HEK293 (cell line): ENCODE measurements at regions not wholly inside any gene's neighbourhood (a gene's known extent, or its start where the extent isn't known, plus 50 kb on each side); places are given as distances from the start of the nearest gene placed in this dataset.

Experiments
- CTCF ChIA-PET: fragments of 350-600 bp; formaldehyde crosslinking; extraction: SDS; loops from one replicate; lab custom pipeline; 2021; ENCODE audit warnings: antibody characterized with exemption; lab: Yijun Ruan, JAX
- POLR2A ChIA-PET: fragments of 300-600 bp; formaldehyde crosslinking; extraction: SDS; loops from one replicate; lab custom pipeline; 2020; ENCODE audit warnings: antibody characterized with exemption, inconsistent platforms; lab: Yijun Ruan, JAX
- H3K27ac ChIP-seq: fragments of 200-500 bp; sonication (Bioruptor generic); 2 replicates; pipeline ENCODE4 v1.5.1; 2014; ENCODE audit warnings: low read depth, low read length, control low read depth, inconsistent platforms; ENCODE audit errors: extremely low read depth
- H3K36me3 ChIP-seq, 2 experiments: fragments of 200-500 bp in 1 of 2; sonication (Bioruptor generic) in 1 of 2; 1 replicate in 1 of 2; 2 replicates in 1 of 2; pipeline ENCODE4 v1.5.1; 2014 to 2017; ENCODE audit warnings: inconsistent platforms in 2 of 2, low read length in 2 of 2; ENCODE audit not compliant: control insufficient read depth in 2 of 2, insufficient read depth in 1 of 2
- H3K4me1 ChIP-seq: fragments of 200-500 bp; sonication (Bioruptor generic); 2 replicates; pipeline ENCODE4 v1.5.1; 2014; ENCODE audit warnings: mild to moderate bottlenecking, low read length, inconsistent platforms; ENCODE audit not compliant: control insufficient read depth, insufficient read depth
- H3K4me3 ChIP-seq: 2 replicates; pipeline ENCODE4 v1.5.1; 2011; ENCODE audit warnings: low read depth, mild to moderate bottlenecking, control low read depth, low read length, moderate library complexity
- H3K9me3 ChIP-seq: fragments of 200-500 bp; sonication (Bioruptor generic); 2 replicates; pipeline ENCODE4 v1.5.1; 2014; ENCODE audit warnings: low read depth, low read length, inconsistent platforms; ENCODE audit not compliant: control insufficient read depth, insufficient read depth
- EGR2 ChIP-seq: fragments of 450-650 bp; formaldehyde crosslinking; IDR thresholded peaks from 2 replicates; pipeline ENCODE4 v1.5.1; 2016; ENCODE audit warnings: low read depth, missing biosample characterization, missing genetic modification characterization
- HOXA7 ChIP-seq: sonication (generic); formaldehyde crosslinking; IDR thresholded peaks from 2 replicates; pipeline ENCODE4 v1.8.1; 2022; ENCODE audit warnings: missing genetic modification reagents, borderline replicate concordance
- ZBTB10 ChIP-seq: fragments of 450-650 bp; formaldehyde crosslinking; IDR thresholded peaks from 2 replicates; pipeline ENCODE4 v1.5.1; 2016; ENCODE audit warnings: missing biosample characterization, missing genetic modification characterization
- ZFHX2 ChIP-seq: fragments of 450-650 bp; formaldehyde crosslinking; conservative IDR thresholded peaks from 2 replicates; pipeline ENCODE4 v1.5.1; 2016; ENCODE audit warnings: missing biosample characterization, missing genetic modification characterization
- ZNF146 ChIP-seq: fragments of 450-650 bp; formaldehyde crosslinking; IDR thresholded peaks from 2 replicates; pipeline ENCODE4 v1.5.1; 2016; ENCODE audit warnings: missing biosample characterization, missing genetic modification characterization
- ZNF157 ChIP-seq: fragments of 450-650 bp; formaldehyde crosslinking; IDR thresholded peaks from 2 replicates; pipeline ENCODE4 v1.5.1; 2016; ENCODE audit warnings: missing biosample characterization, missing genetic modification characterization
- ZNF2 ChIP-seq: fragments of 450-650 bp; formaldehyde crosslinking; IDR thresholded peaks from 2 replicates; pipeline ENCODE4 v1.5.1; 2016; ENCODE audit warnings: missing biosample characterization, missing genetic modification characterization
- ZNF223 ChIP-seq: fragments of 450-650 bp; formaldehyde crosslinking; IDR thresholded peaks from 2 replicates; pipeline ENCODE4 v1.5.1; 2016; ENCODE audit warnings: missing biosample characterization, missing genetic modification characterization
- ZNF335 ChIP-seq: fragments of 450-650 bp; formaldehyde crosslinking; conservative IDR thresholded peaks from 2 replicates; pipeline ENCODE4 v1.5.1; 2016; ENCODE audit warnings: missing biosample characterization, missing genetic modification characterization
- ZNF366 ChIP-seq: fragments of 450-650 bp; formaldehyde crosslinking; conservative IDR thresholded peaks from 2 replicates; pipeline ENCODE4 v1.5.1; 2016; ENCODE audit warnings: missing biosample characterization, missing genetic modification characterization
- ZNF394 ChIP-seq: fragments of 450-650 bp; formaldehyde crosslinking; IDR thresholded peaks from 2 replicates; pipeline ENCODE4 v1.5.1; 2016; ENCODE audit warnings: missing biosample characterization, missing genetic modification characterization, mild to moderate bottlenecking, moderate library complexity, borderline replicate concordance
- ZNF416 ChIP-seq: fragments of 450-650 bp; formaldehyde crosslinking; IDR thresholded peaks from 2 replicates; pipeline ENCODE4 v1.5.1; 2016; ENCODE audit warnings: missing biosample characterization, missing genetic modification characterization
- ZNF433 ChIP-seq: fragments of 450-650 bp; formaldehyde crosslinking; IDR thresholded peaks from 2 replicates; pipeline ENCODE4 v1.5.1; 2016; ENCODE audit warnings: missing biosample characterization, missing genetic modification characterization, low read depth
- ZNF544 ChIP-seq: fragments of 450-650 bp; formaldehyde crosslinking; IDR thresholded peaks from 2 replicates; pipeline ENCODE4 v1.5.0; 2017; ENCODE audit warnings: missing biosample characterization, missing genetic modification characterization
- ZNF596 ChIP-seq: fragments of 450-650 bp; IDR thresholded peaks from 2 replicates; pipeline ENCODE4 v1.5.0; 2018; ENCODE audit warnings: missing biosample characterization, mild to moderate bottlenecking, missing genetic modification characterization, moderate library complexity
- ZNF629 ChIP-seq: fragments of 450-650 bp; formaldehyde crosslinking; IDR thresholded peaks from 2 replicates; pipeline ENCODE4 v1.5.1; 2017; ENCODE audit warnings: missing biosample characterization, missing genetic modification characterization
- ZNF76 ChIP-seq: fragments of 450-650 bp; formaldehyde crosslinking; IDR thresholded peaks from 2 replicates; pipeline ENCODE4; 2016; ENCODE audit warnings: low read depth, missing biosample characterization, missing genetic modification characterization, borderline replicate concordance
- ZNF776 ChIP-seq: fragments of 450-650 bp; formaldehyde crosslinking; IDR thresholded peaks from 2 replicates; pipeline ENCODE4 v1.5.0; 2017; ENCODE audit warnings: missing biosample characterization, missing genetic modification characterization, borderline replicate concordance
- ZNF785 ChIP-seq: fragments of 450-650 bp; formaldehyde crosslinking; IDR thresholded peaks from 2 replicates; pipeline ENCODE4 v1.5.1; 2016; ENCODE audit warnings: missing biosample characterization, missing genetic modification characterization
- ZNF791 ChIP-seq: fragments of 450-650 bp; formaldehyde crosslinking; IDR thresholded peaks from 2 replicates; pipeline ENCODE4 v1.5.1; 2016; ENCODE audit warnings: missing biosample characterization, missing genetic modification characterization
- TF ChIP-seq, protein P1 (sequence below): fragments of 450-650 bp; IDR thresholded peaks from 2 replicates; pipeline ENCODE4 v1.5.1; 2018; ENCODE audit warnings: missing biosample characterization, missing genetic modification characterization
- TF ChIP-seq, protein P2 (sequence below): fragments of 450-650 bp; formaldehyde crosslinking; IDR thresholded peaks from 2 replicates; pipeline ENCODE4 v1.5.1; 2016; ENCODE audit warnings: missing biosample characterization, missing genetic modification characterization
- TF ChIP-seq, protein P3 (sequence below): fragments of 450-650 bp; formaldehyde crosslinking; IDR thresholded peaks from 2 replicates; pipeline ENCODE4 v1.5.1; 2016; ENCODE audit warnings: missing biosample characterization, missing genetic modification characterization, borderline replicate concordance

DNA sequence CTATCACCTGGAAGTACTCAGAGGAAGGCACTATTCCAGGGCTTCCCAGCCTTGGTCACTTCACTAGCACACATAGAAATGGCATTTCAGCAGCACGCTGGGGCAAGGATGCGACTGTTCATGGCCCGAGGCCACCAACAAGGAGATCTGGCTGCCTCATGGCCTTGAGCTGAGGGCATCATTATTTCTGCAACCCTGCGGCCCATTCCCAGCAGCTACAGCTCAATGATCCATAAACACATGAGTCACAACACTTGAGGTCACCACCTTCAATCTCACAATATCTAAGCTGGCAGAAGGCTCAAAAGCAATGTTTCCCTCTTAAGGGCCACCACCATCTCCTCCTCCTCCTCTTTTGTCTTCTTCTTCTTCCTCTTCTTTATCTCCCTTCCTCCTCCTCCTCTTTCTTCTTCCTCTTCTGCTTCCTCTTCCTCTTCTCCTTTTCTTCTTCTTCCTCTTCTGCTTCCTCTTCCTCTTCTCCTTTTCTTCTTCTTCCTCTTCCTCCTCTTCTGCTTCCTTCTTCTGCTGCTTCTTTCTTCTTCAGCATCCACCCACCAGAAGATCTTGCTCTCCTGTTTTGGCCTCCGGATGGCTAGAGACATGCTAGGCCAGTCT lies 382.9 kb upstream of the CNR1 start:
- no peak overlapping the region for H3K27ac ChIP-seq
- no peak overlapping the region for H3K4me3 ChIP-seq
- TF ChIP-seq, protein P1, sequence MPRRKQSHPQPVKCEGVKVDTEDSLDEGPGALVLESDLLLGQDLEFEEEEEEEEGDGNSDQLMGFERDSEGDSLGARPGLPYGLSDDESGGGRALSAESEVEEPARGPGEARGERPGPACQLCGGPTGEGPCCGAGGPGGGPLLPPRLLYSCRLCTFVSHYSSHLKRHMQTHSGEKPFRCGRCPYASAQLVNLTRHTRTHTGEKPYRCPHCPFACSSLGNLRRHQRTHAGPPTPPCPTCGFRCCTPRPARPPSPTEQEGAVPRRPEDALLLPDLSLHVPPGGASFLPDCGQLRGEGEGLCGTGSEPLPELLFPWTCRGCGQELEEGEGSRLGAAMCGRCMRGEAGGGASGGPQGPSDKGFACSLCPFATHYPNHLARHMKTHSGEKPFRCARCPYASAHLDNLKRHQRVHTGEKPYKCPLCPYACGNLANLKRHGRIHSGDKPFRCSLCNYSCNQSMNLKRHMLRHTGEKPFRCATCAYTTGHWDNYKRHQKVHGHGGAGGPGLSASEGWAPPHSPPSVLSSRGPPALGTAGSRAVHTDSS = peak; percentile 83
- no peak for TF ChIP-seq ZNF335
- no peak for TF ChIP-seq ZNF629 (tag by site-specific recombination)
- TF ChIP-seq ZNF366 (tag by site-specific recombination) = peak; percentile 33; the same call in 1 of the 2 replicates
- TF ChIP-seq, all 188 proteins: peak for 2
- Histone ChIP-seq H3K9me3 (no peaks in the 10 kb centered on the region), H3K4me1 (no peaks in the 10 kb centered on the region), H3K36me3 (no peaks in the 10 kb centered on the region)
- ChIA-PET CTCF (no interaction called here), POLR2A (no interaction called here)

DNA sequence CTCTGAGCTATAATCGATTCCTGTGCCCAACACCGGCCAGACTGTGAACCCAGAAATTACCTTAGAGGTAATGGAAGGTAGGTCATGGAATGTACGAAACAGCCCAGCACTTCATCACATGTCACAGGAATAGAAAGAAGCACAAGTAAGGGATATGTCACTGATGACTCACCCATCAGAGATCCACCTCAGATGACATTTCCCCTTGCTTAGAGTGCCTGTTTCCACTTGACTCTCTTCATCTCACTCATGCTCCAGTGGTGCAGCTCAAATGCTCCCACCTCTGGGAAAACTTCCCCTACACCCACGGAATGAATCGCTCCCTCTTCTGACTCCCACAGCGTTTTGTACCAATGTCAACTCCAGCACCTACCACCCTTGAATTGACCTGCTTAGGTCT lies 381.6 kb upstream of the CNR1 start:
- Histone ChIP-seq H3K4me3 (no peak overlapping the region), H3K9me3 (no peaks in the 10 kb centered on the region), H3K4me1 (no peaks in the 10 kb centered on the region), H3K27ac (no peak overlapping the region), H3K36me3 (no peaks in the 10 kb centered on the region)
- no peak for TF ChIP-seq ZNF596 (tag by site-specific recombination)
- no peak for TF ChIP-seq ZNF146 (tag by site-specific recombination)
- no peak for TF ChIP-seq ZNF2 (tag by site-specific recombination)
- TF ChIP-seq ZNF433 = no peak
- TF ChIP-seq ZFHX2 (tag by site-specific recombination) = 0 out of 2 replicates have a peak, but pooled peaks have one; percentile 25
- TF ChIP-seq ZNF791 (tag by site-specific recombination) = no peak
- TF ChIP-seq EGR2 (tag by site-specific recombination) = 0 out of 2 replicates have a peak, but pooled peaks have one; percentile 20
- no peak for TF ChIP-seq ZNF394 (tag by site-specific recombination)
- ChIA-PET POLR2A (no interaction called here), CTCF (interaction anchor here (0.6 kb wide), 1 partner anchor 316 kb away, joined by 3 read pairs; no protein-coding TSS in a partner anchor)

GRCh38 chr6:88545991-88546390 lies 379.8 kb upstream of the CNR1 start:
- Histone ChIP-seq H3K9me3 (no peaks in the 10 kb centered on the region), H3K36me3 (no peaks in the 10 kb centered on the region), H3K4me3 (no peak overlapping the region), H3K4me1 (no peaks in the 10 kb centered on the region), H3K27ac (no peak overlapping the region)
- ChIA-PET CTCF (no interaction called here), POLR2A (no interaction called here)
- TF ChIP-seq ZBTB10 (tag by site-specific recombination) (no peak), ZNF223 (tag by site-specific recombination) (no peak), ZNF76 (tag by site-specific recombination) (no peak), ZNF776 (tag by site-specific recombination) (no peak), ZNF785 (no peak), HOXA7 (no peak), ZNF416 (tag by site-specific recombination) (no peak), ZNF544 (no peak), ZNF157 (tag by site-specific recombination) (no peak)
- TF ChIP-seq, protein P2, sequence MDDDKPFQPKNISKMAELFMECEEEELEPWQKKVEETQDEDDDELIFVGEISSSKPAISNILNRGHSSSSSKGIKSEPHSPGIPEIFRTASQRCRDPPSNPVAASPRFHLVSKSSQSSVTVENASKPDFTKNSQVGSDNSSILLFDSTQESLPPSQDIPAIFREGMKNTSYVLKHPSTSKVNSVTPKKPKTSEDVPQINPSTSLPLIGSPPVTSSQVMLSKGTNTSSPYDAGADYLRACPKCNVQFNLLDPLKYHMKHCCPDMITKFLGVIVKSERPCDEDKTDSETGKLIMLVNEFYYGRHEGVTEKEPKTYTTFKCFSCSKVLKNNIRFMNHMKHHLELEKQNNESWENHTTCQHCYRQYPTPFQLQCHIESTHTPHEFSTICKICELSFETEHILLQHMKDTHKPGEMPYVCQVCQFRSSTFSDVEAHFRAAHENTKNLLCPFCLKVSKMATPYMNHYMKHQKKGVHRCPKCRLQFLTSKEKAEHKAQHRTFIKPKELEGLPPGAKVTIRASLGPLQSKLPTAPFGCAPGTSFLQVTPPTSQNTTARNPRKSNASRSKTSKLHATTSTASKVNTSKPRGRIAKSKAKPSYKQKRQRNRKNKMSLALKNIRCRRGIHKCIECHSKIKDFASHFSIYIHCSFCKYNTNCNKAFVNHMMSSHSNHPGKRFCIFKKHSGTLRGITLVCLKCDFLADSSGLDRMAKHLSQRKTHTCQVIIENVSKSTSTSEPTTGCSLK (tag by site-specific recombination) = no peak
- TF ChIP-seq, protein P3, sequence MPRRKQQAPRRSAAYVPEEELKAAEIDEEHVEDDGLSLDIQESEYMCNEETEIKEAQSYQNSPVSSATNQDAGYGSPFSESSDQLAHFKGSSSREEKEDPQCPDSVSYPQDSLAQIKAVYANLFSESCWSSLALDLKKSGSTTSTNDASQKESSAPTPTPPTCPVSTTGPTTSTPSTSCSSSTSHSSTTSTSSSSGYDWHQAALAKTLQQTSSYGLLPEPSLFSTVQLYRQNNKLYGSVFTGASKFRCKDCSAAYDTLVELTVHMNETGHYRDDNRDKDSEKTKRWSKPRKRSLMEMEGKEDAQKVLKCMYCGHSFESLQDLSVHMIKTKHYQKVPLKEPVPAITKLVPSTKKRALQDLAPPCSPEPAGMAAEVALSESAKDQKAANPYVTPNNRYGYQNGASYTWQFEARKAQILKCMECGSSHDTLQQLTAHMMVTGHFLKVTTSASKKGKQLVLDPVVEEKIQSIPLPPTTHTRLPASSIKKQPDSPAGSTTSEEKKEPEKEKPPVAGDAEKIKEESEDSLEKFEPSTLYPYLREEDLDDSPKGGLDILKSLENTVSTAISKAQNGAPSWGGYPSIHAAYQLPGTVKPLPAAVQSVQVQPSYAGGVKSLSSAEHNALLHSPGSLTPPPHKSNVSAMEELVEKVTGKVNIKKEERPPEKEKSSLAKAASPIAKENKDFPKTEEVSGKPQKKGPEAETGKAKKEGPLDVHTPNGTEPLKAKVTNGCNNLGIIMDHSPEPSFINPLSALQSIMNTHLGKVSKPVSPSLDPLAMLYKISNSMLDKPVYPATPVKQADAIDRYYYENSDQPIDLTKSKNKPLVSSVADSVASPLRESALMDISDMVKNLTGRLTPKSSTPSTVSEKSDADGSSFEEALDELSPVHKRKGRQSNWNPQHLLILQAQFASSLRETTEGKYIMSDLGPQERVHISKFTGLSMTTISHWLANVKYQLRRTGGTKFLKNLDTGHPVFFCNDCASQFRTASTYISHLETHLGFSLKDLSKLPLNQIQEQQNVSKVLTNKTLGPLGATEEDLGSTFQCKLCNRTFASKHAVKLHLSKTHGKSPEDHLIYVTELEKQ (tag by site-specific recombination) = no peak
